Body of pancreas (tissue), 4 donors: ENCODE measurements at regions not wholly inside any gene's neighbourhood (a gene's known extent, or its start where the extent isn't known, plus 50 kb on each side); places are given as distances from the start of the nearest gene placed in this dataset.

ENCODE experiments used
- ATAC-seq: fragments of 150-250 bp; one replicate; pipeline ENCODE4 v1.9.1; 2016
- DNase-seq, 4 donors: peaks; one replicate each; pipeline ENCODE4 v3.0.0-alpha.2; 2019
- H3K27ac ChIP-seq, 4 donors: fragments of 200-600 bp; sonication (generic); 1 replicate in 3 of 4; 2 replicates in 1 of 4; pipeline versions ENCODE4 v1.5.1 to v1.6.1; 2016 to 2019; ENCODE audit warnings: mild to moderate bottlenecking in 1 of 4, mixed read lengths in 1 of 4, moderate library complexity in 1 of 4
- H3K27me3 ChIP-seq, 2 donors: fragments of 200-600 bp; sonication (generic); one replicate each; pipeline ENCODE4 v1.6.0; 2016; ENCODE audit warnings: mild to moderate bottlenecking in 1 of 2
- H3K36me3 ChIP-seq, 2 donors: fragments of 200-600 bp; sonication (generic); replicated peaks in 1 of 2; 2 replicates each; pipeline ENCODE4 v1.5.1; 2016; ENCODE audit warnings: low read depth in 2 of 2; ENCODE audit not compliant: insufficient read depth in 1 of 2
- H3K4me1 ChIP-seq: fragments of 200-600 bp; sonication (generic); one replicate; pipeline ENCODE4 v1.6.0; 2016
- H3K4me3 ChIP-seq, 2 donors: fragments of 200-600 bp; sonication (generic); 1 replicate in 1 of 2; 2 replicates in 1 of 2; pipeline ENCODE4 v1.5.1; 2016 to 2019
- H3K9me3 ChIP-seq, 3 donors: fragments of 200-600 bp; sonication (generic); 1 replicate in 2 of 3; 2 replicates in 1 of 3; pipeline ENCODE4 v1.5.1; 2016
- CTCF ChIP-seq, 7 experiments: fragments of 450-650 bp in 4 of 7; fragments of 200-600 bp in 3 of 7; sonication (generic) in 3 of 7; IDR thresholded peaks; one replicate each; pipeline ENCODE4 v1.5.1; 2016 to 2019; ENCODE audit warnings: antibody characterized with exemption in 7 of 7
- POLR2A ChIP-seq, 3 donors: fragments of 450-650 bp; IDR thresholded peaks; one replicate each; pipeline ENCODE4 v1.6.1; 2016; ENCODE audit warnings: antibody characterized with exemption in 3 of 3, mild to moderate bottlenecking in 2 of 3
- WGBS, 2 donors: methylation state at CpG; one replicate each; pipeline ENCODE4 v1.1.5; 2017; 5-methylcytosine and 5-hydroxymethylcytosine counted together
- intact Hi-C: fragments of 100-400 bp; cut with DNase I; formaldehyde crosslinking; loops from one replicate; pipeline ENCODE4 v1.15.1; 2023

GRCh38 chr13:29994911-29995595, 144.6 kb upstream of the UBL3 start:
- Histone ChIP-seq H3K27me3 (no peaks in the 10 kb centered on the region), H3K4me1 (no peaks in the 10 kb centered on the region), H3K27ac (no peak overlapping the region), H3K36me3 (no peaks in the 10 kb centered on the region), H3K9me3 (no peaks in the 10 kb centered on the region), H3K4me3 (no peak overlapping the region)
- DNase-seq (no peak), ATAC-seq (no peak)
- TF ChIP-seq CTCF (IDR thresholded peaks at IDR 0.05) (no peak), POLR2A (IDR thresholded peaks at IDR 0.05) (no peak)
- WGBS, 2 donors: 74 to 76% methylated on average over 10 of the region's 10 CpGs
- intact Hi-C loops: no loop called here

- intact Hi-C loops: no loop called here
- ATAC-seq (no peak), DNase-seq (no peak)
- 71 to 81% methylated on average over 10 to 12 of the region's 12 CpGs for WGBS, 2 donors
- no peaks in the 10 kb centered on the region for H3K27me3 ChIP-seq
- TF ChIP-seq POLR2A (IDR thresholded peaks at IDR 0.05) (no peak), CTCF (IDR thresholded peaks at IDR 0.05) (no peak)
- no peaks in the 10 kb centered on the region for H3K9me3 ChIP-seq
- H3K27ac ChIP-seq: no peak overlapping the region
- H3K4me1 ChIP-seq: no peaks in the 10 kb centered on the region
- H3K36me3 ChIP-seq: no peaks in the 10 kb centered on the region
- no peak overlapping the region for H3K4me3 ChIP-seq
Measured at GRCh38 chr13:29993716-29994488, 143.5 kb upstream of the UBL3 start.

- Histone ChIP-seq H3K27me3 (no peaks in the 10 kb centered on the region), H3K27ac (no peak overlapping the region), H3K36me3 (no peaks in the 10 kb centered on the region), H3K9me3 (no peaks in the 10 kb centered on the region), H3K4me3 (no peak overlapping the region), H3K4me1 (no peaks in the 10 kb centered on the region)
- intact Hi-C loops: no loop called here
- no peak for DNase-seq
- TF ChIP-seq POLR2A (IDR thresholded peaks at IDR 0.05): no peak
- no peak for TF ChIP-seq CTCF (IDR thresholded peaks at IDR 0.05)
- 89 to 93% methylated on average over 4 of the region's 4 CpGs for WGBS, 2 donors
- no peak for ATAC-seq
Measured at GRCh38 chr13:29993196-29993595, 142.8 kb upstream of the UBL3 start.

DNA sequence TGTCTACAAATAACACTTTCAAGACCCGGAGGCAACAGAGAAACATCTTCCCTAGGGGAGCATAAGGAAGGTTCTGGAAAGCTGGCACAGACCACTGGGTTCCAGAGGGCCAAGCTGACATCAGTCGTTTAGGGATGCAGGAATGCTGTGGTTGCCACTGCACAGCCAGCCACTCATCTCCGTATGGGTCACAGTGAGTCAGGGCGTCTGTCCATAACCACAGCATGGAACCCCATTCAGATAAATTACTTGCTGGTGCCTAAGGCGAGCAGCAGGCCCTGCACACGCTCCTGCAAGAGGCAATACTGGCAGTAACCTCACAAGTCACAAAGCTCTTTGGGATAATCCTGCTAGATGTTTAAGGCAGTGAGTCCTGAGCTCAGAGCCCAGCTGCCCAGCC, 140.9 kb upstream of the UBL3 start:
- no peaks in the 10 kb centered on the region for H3K4me1 ChIP-seq
- DNase-seq (no peak), ATAC-seq (no peak)
- no peaks in the 10 kb centered on the region for H3K27me3 ChIP-seq
- WGBS, 2 donors: 72 to 80% methylated on average over 6 of the region's 6 CpGs
- no peaks in the 10 kb centered on the region for H3K36me3 ChIP-seq
- no peak for TF ChIP-seq POLR2A (IDR thresholded peaks at IDR 0.05)
- no peak for TF ChIP-seq CTCF (IDR thresholded peaks at IDR 0.05)
- no peak overlapping the region for H3K4me3 ChIP-seq
- intact Hi-C loops: no loop called here
- no peak overlapping the region for H3K27ac ChIP-seq
- H3K9me3 ChIP-seq: no peaks in the 10 kb centered on the region

- no peak for TF ChIP-seq CTCF (IDR thresholded peaks at IDR 0.05)
- H3K36me3 ChIP-seq: no peaks in the 10 kb centered on the region
- H3K4me3 ChIP-seq: no peak overlapping the region
- ATAC-seq: no peak
- H3K27ac ChIP-seq: no peak overlapping the region
- H3K9me3 ChIP-seq: no peaks in the 10 kb centered on the region
- no peaks in the 10 kb centered on the region for H3K4me1 ChIP-seq
- H3K27me3 ChIP-seq: no peaks in the 10 kb centered on the region
- intact Hi-C loops: no loop called here
- DNase-seq: no peak
Measured at GRCh38 chr13:29987340-29987739, 136.9 kb upstream of the UBL3 start.
